ENCODE measurements at regions not wholly inside any gene's neighbourhood (a gene's known extent, or its start where the extent isn't known, plus 50 kb on each side); places are given as distances from the start of the nearest gene placed in this dataset.
"Not testable (repeated sequence)": the region's sequence is repeated elsewhere in the genome, so short reads cannot be mapped to it uniquely, and the experiment has no call there.

DNA sequence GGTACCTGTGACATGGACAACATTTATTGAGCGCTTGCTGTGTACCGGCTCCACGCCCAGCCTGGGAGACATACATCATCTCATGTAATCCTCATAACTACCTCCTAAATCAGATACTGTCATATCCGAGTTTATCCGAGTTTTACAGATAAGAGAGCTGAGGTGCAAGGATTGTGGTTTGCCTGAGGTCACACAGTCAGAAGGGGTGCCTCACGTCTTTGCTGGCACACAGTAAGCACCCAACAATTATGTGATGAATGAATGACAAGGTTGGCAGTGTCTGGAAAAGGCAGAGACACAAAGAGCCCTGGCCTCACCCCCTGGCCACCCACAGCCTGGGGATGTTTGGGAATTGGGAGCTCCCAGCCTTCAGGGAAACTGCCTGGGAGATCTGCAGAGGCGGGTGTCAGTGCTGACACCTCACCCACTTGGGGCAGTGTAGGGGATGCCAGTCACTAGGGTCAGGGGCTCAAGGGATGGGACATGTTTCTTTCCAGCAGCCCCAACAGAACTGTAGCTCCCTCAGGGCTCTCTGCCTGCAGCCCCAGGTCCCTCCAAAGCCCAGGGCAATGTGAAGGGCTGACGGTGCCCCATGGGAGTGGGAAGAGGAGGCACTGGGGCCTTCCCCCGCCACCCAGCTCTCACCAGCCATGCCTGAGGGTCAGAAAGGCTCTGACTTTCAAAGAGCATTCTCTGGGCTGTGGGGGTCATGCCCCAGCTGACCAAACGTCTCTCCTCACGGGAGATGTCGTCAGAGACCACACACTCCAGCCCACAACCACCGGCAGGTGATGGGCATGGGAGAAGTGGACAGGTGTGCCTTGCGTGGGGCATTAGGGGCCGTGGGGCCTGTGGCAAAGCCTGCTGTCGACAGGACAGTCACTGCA is 157.5 kb downstream of the ZFP36L2 start:
- no peak for DNase-seq

DNA sequence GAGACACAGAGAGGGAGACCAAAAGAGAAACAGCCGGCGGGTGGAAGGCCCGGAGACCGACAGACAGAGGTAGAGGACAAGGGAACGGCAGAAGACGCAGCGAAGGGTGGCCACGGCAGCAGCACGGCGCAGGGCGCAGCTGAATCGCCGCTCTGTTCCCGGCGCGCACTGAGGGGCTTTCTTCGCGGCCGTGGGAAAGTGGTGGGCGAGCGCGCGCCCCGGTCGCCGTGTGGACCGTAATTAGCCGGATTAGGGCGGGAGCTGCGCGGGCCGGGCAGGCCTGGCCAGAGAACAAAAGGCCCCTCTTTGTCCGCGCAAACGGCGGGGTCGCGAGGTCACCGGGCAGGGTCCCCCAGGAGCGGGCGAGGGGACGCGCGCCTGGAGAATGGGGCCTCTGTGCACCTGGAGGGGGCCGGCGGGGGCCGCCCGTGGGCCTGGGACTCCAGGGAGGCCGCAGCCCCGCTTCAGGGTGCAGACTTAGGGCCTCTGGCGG is 158.3 kb downstream of the ZFP36L2 start:
- no peak for DNase-seq

DNA sequence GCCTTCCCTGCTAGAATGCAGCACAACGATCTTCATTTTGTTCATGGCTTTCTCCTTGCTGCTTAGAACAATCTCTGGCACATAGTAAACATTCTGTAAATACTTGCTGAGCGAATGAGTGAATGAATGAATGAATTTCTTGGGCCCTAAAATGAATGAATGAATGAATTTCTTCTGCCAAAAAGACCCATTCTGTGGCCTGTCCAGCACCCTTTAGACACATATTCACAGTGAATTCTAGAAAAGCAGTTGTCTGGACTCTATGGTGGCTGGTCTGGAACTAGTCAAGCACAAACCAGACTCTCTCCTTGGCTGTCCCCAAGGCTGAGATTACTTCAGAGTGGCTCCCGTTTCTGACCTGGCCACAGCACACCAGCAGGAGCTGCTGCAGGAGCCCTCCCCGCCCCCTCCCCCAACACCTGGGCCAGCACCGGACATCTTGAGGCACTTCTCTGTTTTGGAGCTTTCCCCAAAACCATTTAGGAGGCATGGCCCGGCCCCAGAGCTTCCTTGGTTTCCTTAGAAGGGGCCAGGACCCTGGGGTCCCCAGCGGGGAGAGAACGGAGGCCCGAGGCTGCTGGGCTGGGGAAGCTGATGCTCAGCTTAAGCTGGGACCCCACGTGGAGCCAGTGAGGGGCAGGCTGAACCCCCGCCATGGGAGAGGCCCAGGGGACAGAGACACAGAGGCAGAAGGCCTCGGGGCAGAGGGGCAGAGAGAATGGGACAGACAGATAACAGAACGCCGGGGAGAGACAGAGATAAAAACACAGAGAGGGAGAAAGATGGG is 159.0 kb downstream of the ZFP36L2 start:
- DNase-seq = no peak

DNA sequence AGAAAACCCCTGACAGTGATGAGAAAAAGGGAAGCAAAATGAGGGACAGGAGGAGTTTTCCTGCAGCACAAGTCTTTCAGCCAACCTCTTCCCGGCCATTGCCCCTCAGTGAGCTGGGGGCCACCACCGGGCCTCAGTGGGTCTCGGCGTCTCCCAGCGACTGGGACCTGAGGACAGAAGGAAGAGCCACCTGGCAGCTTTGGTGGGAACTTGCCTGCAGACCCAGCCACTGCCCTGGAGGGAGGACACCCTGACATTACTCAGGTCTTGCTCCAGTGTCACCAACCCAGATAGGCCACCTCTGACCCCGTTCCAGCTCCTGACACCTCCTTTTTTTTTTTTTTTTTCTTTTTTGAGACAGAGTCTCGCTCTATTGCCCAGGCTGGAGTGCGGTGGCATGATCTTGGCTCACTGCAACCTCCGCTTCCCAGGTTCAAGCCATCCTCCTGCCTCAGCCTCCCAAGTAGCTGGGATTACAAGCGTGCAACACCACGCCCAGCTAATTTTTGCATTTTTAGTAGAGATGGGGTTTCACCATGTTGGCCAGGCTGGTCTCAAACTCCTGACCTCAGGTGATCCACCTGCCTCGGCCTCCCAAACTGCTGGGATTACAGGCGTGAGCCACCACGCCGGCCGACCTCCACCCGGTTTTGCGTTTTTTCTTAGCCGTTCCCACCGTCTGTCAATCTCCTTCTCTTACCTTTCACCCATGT is 159.7 kb downstream of the ZFP36L2 start:
- DNase-seq = not testable (repeated sequence)

DNA sequence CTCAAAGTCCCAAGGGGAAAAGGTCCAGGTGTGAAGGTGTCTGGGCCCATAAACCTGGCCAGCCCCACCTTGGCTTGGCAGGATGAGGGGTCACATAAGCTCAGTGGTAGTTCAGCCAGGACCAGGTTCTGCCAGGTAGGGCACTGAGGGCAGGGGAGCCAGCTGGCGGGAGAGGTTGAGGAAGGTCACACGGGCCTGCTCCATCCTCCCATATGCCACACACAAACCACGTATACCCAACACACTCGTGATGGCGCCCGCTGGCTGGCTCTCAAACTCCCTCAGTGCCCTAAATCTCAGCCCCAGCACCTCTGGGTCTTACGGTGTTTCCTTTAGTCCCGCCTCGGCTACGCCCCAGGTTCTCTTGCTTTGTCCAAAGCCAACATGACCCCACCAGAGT is 160.5 kb downstream of the ZFP36L2 start:
- DNase-seq = no peak

DNA sequence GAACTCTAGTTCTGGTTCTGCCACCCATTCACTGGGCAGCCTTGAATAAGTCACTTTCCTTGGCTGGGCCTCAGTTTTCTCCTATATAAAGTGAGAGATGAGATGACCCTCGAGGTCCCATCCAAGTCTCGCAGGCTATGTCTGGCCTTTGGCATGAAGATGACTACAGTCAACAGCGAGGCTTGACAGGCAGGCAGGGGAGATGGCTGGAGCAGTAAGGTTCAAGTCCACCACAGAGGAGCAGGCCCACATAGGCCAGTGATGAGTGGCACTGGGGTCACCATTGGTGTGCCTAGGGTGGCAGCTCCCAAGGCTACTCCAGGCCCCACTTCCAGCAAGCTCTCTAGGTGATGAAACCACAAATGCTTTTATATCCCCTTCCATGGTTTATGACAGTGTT is 161.4 kb downstream of the ZFP36L2 start:
- DNase-seq = no peak

DNA sequence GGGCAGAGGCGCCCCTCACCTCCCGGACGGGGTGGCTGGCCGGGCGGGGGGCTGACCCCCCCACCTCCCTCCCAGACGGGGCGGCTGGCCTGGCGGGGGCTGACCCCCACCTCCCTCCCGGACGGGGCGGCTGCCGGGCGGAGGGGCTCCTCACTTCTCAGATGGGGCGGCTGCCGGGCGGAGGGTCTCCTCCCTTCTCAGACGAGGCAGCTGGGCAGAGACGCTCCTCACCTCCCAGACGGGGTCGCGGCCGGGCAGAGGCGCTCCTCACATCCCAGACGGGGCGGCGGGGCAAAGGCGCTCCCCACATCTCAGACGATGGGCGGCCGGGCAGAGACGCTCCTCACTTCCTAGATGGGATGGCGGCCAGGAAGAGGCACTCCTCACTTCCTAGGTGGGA is 163.3 kb downstream of the ZFP36L2 start:
- DNase-seq = not testable (repeated sequence)

DNA sequence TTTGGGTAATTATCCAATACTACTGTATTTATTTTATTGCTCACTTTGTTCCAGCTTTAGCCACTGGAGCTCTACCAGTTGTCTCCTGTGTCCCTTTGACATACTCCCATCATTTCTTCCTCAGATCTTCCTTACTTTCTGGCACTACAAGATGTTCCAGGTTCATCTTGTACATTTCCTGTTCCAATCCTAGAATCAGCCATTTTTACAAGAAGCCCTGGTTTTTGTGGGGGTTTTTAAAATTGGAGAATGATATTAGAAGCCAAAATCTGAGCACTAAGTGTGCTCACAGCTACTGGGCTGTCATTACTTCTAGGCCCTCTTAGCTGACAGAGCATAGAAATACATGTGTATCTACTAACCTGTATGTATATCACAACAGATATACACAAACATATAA is 164.3 kb downstream of the ZFP36L2 start:
- DNase-seq = no peak

DNA sequence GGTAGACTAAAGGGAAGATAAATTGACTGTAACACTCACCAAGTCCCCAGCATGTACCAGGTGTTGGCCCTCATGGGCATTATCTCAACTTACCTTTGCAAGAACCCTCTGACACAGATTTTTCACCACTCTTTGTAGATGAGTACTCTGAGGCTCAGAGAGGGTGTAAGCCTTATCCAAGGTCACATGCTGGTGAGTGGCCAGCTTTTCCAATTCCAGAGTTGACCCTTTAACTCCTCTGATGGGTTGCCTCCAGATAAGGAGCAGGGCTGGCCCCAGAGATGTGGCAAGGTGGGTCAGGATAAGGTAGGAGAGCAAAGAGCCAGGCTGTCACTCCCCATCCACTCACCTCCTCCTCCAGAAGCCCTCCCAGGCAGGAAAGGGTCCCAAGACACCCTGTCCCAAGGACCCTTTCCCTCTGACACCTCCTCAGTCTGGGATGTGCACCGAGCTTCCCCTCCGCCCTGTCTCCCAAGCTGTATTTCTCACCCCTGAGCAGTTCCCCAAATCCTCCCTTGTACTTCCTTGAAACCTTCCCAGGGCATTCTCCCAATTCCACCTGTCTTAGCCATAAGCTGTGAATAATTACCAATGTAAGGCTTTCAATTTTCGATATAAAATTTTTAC is 165.9 kb downstream of the ZFP36L2 start:
- no peak for DNase-seq

DNA sequence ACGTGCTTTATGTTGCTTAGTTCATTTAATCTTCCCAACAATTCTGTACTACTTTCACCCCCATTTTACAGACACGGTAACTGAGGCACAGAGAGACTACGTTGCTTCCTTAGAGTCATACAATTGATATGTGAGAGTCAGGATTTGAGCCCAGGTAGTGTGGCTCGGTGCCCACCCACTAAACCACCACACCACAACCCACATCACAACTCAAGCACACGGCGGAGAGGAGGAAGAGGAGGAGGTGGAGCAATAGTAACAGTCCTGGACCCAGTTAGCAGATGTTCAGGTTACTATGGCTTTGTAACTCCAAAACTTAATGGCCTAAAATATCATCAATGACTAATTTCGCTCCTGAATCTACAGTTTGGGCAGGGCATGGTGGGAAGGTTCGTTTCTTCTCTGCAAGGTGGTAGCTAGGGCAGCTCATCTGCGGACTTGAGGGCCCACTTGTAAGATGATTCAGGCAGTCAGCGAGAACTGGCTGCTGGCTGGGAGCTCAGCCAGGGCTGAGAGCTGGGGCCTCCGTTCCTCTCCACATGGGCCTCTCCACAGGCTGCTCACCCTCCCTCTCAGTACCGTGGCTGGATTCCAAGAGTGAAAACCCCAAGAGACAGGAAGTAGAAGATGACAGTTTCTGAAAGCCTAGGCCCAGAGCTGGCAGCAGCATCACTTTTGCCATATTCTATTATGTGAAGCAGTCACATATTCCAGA is 167.1 kb downstream of the ZFP36L2 start:
- peak; percentile 88 for DNase-seq

DNA sequence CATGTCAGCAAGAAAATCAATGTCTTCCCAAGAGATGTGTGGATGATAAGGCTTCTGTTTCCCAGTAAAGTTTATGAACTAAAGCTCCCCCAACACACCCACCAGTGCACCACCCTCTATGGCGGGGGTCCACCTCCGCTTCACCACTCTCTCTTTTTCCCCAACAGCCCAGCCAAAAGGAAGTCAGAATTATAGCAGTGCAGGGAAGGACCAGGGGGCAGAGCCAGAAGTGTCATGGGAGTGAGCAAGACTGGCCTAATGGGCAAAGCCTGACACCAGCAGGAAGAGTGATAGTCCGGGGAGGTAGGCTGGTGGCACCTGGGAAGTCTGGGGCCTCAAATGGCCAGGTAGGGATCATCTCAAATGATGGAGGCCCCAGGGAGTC is 167.7 kb downstream of the ZFP36L2 start:
- DNase-seq = no peak

DNA sequence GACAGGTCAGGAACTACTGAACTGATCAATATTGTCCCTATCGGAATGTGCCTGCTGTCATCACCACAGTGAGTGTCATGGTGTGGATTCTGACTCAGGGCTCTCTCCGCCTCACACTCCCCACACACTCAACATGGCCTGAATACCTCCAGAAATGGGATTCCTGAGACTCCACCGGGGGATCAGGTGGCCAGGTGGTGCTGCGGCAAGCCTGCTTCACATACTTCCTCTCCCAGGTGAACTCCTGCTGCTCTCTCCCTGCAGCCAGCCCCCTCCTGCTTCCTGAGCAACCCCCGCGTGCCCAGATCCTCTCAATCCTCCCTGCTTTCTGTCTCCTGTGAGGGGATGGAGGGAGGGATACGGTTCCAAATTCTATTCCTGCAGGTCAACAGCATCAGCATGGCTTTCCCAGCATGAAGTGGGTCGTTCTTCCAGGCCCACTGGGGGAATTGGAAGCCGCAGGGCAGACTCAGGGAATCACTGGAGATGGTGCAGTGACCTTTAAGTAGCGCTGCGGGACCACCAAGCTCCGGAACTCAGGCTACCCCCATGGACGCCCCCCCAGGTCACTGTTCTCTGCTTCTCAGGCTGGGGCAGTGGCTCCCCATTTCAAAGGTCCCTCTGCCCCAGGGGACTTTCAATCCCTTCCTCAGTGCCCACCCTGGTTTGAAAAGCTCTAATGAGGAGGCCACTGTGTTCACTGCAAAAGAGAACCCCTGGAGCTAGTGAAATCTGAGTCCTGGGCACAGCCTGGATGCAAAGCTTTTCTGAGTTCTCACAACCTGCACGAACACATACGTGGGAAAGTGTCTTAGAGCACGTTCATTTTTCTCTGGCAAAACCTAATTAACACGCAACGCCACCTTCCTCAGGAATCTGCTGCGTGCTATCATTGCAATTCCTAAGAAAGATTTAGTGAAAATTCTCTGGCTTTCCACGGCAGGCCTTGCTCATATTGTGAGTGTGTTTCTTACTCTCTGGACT is 168.4 kb downstream of the ZFP36L2 start:
- DNase-seq = no peak

DNA sequence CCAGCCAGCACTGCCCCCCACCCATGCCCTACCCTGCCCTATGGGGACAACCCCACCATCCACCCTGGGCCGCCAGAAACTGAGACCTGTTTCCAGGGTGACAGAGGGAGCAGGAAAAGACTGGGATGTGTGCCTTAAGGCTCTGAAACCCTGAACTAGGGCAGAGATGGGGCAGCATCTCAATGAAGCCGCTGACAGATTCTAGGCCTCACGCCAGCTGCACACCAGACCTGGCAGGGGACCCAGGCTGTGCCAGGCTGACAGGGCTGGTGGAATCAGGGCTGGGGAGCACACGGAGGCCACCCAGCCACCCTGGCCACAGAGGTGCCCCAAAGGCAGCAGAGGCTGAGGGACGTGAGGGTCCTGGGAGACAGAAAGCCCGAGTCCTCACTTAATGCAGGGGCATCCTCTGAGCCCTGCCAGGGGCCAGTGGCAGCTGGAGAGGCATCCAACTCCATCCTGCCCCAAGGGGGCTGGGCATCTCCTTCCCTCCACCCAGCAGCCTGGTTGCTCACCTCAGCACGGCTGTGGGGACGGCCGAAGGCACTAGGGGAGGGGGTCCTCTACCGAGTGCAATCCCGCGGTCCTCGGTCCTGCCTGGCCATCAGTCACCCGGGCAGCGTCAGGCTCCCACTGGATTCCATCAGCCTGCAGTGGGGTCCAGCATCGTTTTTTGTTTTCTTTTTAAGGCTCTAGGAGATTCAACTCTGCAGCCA is 169.2 kb downstream of the ZFP36L2 start:
- peak; percentile 65 for DNase-seq

DNA sequence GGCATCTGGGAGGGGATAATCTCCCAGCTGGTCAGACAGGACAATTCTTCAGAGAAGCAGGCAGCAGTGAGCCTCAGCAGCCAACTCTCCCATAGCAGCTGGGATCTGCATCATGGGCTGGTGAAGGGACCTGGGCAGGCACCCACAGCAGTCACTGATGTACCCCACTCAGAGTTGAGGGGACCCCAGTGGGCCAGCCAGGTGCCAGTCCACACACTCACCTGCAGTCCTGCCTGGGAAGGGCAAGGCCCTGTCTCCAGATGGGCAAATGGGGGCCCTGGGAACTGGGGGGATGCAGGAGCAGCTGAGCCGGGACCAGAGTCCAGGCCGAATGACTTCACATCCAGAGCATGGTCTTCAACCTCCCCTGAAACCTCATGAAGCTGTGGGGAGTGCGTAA is 170.4 kb downstream of the ZFP36L2 start:
- no peak for DNase-seq

DNA sequence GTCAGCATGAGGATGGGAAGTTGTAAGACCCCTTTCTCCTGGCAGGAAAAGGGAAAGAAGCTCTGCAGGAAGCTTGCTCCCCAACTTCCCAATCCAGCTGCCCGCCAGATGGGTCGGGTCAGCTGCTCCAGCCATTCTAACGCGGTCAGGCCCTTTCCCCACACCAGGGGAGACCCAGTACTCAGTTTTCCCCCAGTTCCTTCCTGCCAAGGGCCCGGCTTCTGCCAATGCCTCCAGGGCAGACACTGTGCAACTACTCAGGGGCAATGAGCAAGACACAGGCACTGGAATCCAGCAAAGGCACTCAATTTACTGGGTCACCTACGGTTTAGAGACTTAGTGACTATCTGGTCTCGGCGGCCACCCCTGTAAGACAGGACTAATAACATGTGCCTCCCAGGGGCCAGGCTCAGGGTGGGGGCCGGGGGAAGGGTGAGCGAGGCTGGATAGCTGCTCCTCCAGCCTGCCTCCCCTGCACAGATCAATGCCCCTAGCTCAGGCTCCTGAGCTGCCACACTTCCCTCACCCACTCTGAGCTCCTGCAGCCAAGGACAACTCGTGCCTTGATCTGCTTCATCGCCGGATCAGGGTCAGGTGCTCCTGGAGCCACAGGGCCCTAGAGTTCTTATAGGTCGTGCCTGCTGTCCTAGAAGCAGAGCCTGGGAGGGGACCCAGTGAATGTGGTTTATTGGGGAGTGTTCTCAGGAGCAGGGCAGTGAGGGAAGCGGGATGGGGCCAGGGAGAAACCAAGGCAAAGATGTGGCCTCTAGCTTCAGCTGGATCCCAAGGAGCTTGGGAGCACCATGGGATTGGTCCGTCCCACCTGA is 171.1 kb downstream of the ZFP36L2 start:
- DNase-seq = no peak

DNA sequence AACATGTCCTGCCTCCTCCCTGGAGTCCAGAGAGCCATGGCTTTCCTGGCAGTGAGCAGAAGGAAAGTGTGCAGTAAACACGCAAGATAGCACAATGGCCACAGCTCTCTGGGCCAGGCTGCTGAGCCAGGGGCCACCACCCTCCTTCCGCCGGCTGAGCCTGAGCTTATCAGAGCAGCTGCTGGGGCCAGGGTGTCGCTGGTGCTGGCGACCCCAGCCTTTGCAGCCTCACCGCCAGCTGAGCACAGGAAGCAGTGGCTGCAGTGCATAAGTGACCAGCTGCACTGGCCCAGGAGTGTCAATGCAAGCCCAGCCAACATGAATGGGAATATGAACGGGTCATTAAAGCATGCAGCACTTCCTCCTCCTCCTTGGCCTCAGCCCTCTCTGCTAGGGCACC is 172.0 kb downstream of the ZFP36L2 start:
- DNase-seq = no peak

DNA sequence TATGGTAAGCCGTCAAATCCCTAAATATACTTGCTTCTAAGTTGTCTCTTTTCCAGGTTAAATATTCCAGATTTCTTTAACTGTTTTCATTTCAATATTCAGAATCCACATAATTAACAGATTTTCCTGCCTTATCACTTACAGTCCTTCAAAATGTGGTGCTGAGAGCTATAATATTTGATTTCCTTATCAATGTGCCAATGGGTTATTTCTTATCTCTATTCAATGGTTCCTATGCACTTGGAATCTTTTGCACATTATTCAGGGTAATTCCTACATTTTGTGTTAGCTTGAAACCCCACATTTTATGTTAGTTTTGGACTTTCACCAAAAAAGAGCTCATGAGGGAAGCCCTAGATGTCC is 173.5 kb downstream of the ZFP36L2 start:
- no peak for DNase-seq

DNA sequence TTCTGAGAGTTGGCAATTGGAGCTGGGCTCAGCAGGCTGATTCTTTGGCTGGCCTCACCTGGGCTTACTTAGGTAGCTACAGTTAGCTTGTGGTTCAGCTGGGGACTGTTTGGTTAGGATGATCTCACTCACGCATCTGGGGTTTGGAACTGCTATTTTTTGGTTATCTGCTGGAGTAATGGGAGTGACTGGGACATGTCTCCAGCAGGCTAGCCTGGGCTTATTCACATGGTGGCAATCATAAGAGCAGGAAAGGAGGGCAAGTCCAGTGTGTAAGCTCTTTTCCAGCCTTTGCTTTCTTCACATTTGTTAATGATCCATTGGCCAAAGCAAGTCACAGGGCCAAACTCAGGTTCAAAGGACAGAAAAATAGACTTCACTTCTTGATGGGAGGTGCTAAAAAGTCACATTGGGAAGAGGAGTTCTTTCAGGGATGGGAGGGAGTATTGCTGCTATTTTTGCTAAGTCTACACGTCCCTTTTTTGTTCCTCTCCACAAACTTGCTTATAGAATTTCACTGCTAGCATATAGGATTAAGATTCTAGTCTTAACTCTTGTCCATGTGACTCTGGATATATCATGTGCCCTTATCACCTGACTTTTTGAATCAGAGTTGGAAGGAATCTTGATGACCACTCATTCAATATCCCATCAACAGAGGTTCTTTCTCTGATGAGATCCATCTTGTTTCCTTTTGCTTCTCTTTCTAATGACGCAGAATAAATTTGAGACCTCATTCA is 174.0 kb downstream of the ZFP36L2 start:
- no peak for DNase-seq

DNA sequence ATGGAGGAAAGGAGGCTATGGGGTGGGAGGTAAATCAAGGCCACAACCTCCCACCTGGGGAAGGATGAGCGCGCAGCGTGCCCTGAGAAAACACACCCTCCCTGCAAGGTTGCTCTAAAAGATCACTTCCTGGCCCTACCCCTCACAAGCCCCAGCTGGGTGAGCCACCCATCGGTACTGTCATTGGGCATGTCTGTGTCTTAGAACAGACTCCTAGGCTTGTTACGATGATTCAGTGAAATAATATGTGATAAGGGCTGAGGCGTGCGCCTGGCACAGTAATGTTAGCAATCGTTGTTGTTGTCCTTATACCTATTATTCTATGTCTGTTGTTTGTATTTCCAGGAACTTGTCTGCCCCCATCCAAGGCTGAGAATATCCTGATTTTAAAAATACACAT is 175.1 kb downstream of the ZFP36L2 start:
- no peak for DNase-seq
